Endothelial cell of umbilical vein (primary cell): ENCODE measurements at regions not wholly inside any gene's neighbourhood (a gene's known extent, or its start where the extent isn't known, plus 50 kb on each side); places are given as distances from the start of the nearest gene placed in this dataset.

ENCODE experiments used
- BruUV-seq: library from RNA; stranded (reverse); fragments of 400-500 nt; replicated peaks from 2 replicates; lab custom pipeline; 2021; lab: Mats Ljungman, UMichigan
- CTCF ChIA-PET: fragments of 300-600, 350-600 bp; sonication (Branson Sonifier 250); formaldehyde crosslinking; loops from one replicate; lab custom pipeline; 2021; ENCODE audit warnings: antibody characterized with exemption, inconsistent platforms; lab: Charles Lee
- POLR2A ChIA-PET: fragments of 300-600, 350-600 bp; sonication (Branson Sonifier 250); formaldehyde crosslinking; loops from one replicate; lab custom pipeline; 2021; ENCODE audit warnings: antibody characterized with exemption, inconsistent platforms; lab: Charles Lee
- DNase-seq: peaks from one replicate; pipeline ENCODE4 v3.0.0-alpha.2; 2011; ENCODE audit warnings: low read depth, low spot score
- FAIRE-seq: peaks from 2 replicates; lab custom pipeline; 2011; peaks lifted over from hg19 to GRCh38; lab: Jason Lieb, UNC
- H2AFZ ChIP-seq: 2 replicates; pipeline ENCODE4 v1.6.0; 2012; ENCODE audit warnings: low read depth, low read length, control low read depth, inconsistent platforms
- H3K27ac ChIP-seq: 2 replicates; pipeline ENCODE4 v1.5.1; 2011; ENCODE audit warnings: low read depth, mild to moderate bottlenecking, control low read depth, low read length, moderate library complexity; ENCODE audit not compliant: insufficient read depth
- H3K27me3 ChIP-seq, 2 experiments: 2 replicates each; pipeline versions ENCODE4 v1.6.0 to v1.6.1; 2011; ENCODE audit warnings: low read length in 2 of 2, mixed read lengths in 1 of 2; ENCODE audit not compliant: control insufficient read depth in 2 of 2, insufficient read depth in 2 of 2
- H3K36me3 ChIP-seq, 2 experiments: 2 replicates in 1 of 2; 3 replicates in 1 of 2; pipeline ENCODE4 v1.5.1; 2011; ENCODE audit warnings: low read length in 2 of 2, mild to moderate bottlenecking in 1 of 2, moderate library complexity in 1 of 2; ENCODE audit not compliant: control insufficient read depth in 2 of 2, insufficient read depth in 2 of 2; ENCODE audit errors: extremely low read depth in 1 of 2
- H3K4me1 ChIP-seq: 3 replicates; pipeline ENCODE4 v1.5.1; 2011; ENCODE audit warnings: mild to moderate bottlenecking, low read length; ENCODE audit not compliant: control insufficient read depth, insufficient read depth; ENCODE audit errors: extremely low read depth
- H3K4me2 ChIP-seq: 2 replicates; pipeline ENCODE4 v1.6.1; 2011; ENCODE audit warnings: low read length, control low read depth, mixed read lengths; ENCODE audit not compliant: insufficient read depth
- H3K4me3 ChIP-seq, 3 experiments: fragments of 200-600 bp in 1 of 3; sonication (generic), shearing (Covaris generic) in 1 of 3; replicated peaks in 1 of 3; 2 replicates each; pipeline ENCODE4 v1.5.1; 2011 to 2016; ENCODE audit warnings: control low read depth in 3 of 3, low read length in 3 of 3, mild to moderate bottlenecking in 2 of 3, inconsistent platforms in 1 of 3, low read depth in 1 of 3, moderate library complexity in 1 of 3; ENCODE audit not compliant: insufficient read depth in 1 of 3
- H3K79me2 ChIP-seq: 2 replicates; pipeline ENCODE4 v1.6.0; 2012; ENCODE audit warnings: low read length, inconsistent platforms; ENCODE audit not compliant: control insufficient read depth, insufficient read depth
- H3K9ac ChIP-seq: replicated peaks from 2 replicates; pipeline ENCODE3; 2011; ENCODE audit warnings: low read length, control low read depth; ENCODE audit not compliant: insufficient read depth; ENCODE audit errors: extremely low read depth
- H3K9me1 ChIP-seq: replicated peaks from 3 replicates; pipeline ENCODE4 v1.6.0; 2011; ENCODE audit warnings: mild to moderate bottlenecking, low read length; ENCODE audit not compliant: control insufficient read depth, insufficient read depth; ENCODE audit errors: extremely low read depth
- H3K9me3 ChIP-seq: replicated peaks from 2 replicates; pipeline ENCODE4 v1.5.1; 2012; ENCODE audit warnings: low read length, inconsistent platforms; ENCODE audit not compliant: control insufficient read depth, insufficient read depth
- H4K20me1 ChIP-seq: replicated peaks from 2 replicates; pipeline ENCODE3; 2011; ENCODE audit warnings: mild to moderate bottlenecking, low read length; ENCODE audit not compliant: control insufficient read depth, insufficient read depth; ENCODE audit errors: extremely low read depth
- EZH2 ChIP-seq: IDR thresholded peaks from 2 replicates; pipeline ENCODE4 v1.6.1; 2012; ENCODE audit warnings: borderline replicate concordance, low read depth, mild to moderate bottlenecking, moderate library complexity, low read length, inconsistent platforms; ENCODE audit not compliant: severe bottlenecking
- FOS ChIP-seq: IDR thresholded peaks from 2 replicates; pipeline ENCODE4 v1.6.1; 2011; ENCODE audit warnings: mild to moderate bottlenecking, low read length, moderate library complexity, borderline replicate concordance; ENCODE audit not compliant: insufficient read depth
- GATA2 ChIP-seq: IDR thresholded peaks from 2 replicates; pipeline ENCODE4 v1.7.0; 2011; ENCODE audit warnings: low read depth, mild to moderate bottlenecking, moderate library complexity, mixed read lengths, low read length; ENCODE audit not compliant: insufficient read length, insufficient read depth
- JUN ChIP-seq: IDR thresholded peaks from 2 replicates; pipeline ENCODE4 v1.6.1; 2011; ENCODE audit warnings: borderline replicate concordance, low read depth; ENCODE audit not compliant: insufficient read length, insufficient read depth
- MYC ChIP-seq: IDR thresholded peaks from one replicate; pipeline ENCODE4 v1.6.1; 2011; ENCODE audit warnings: mild to moderate bottlenecking, low read depth, low read length
- POLR2A ChIP-seq: IDR thresholded peaks from 2 replicates; pipeline ENCODE4 v1.6.1; 2012; ENCODE audit warnings: low read depth, mild to moderate bottlenecking, control low read depth, low read length
- POLR2AphosphoS5 ChIP-seq: IDR thresholded peaks from 2 replicates; pipeline ENCODE4 v1.6.1; 2012; ENCODE audit warnings: low read depth, mild to moderate bottlenecking, control low read depth, low read length, moderate library complexity; ENCODE audit not compliant: insufficient read depth
- dilution Hi-C: fragments of 300-500 bp; cut with MboI; formaldehyde crosslinking; loops from one replicate; pipeline ENCODE4 v1.15.0; 2019; ENCODE audit warnings: low sequenced_read_pairs; ENCODE audit not compliant: extremely low pct_ligation_motif_present
- intact Hi-C: fragments of 100-400 bp; cut with micrococcal nuclease; formaldehyde crosslinking; loops from one replicate; pipeline ENCODE4 v1.10.0; 2022
- TF ChIP-seq, protein P1 (sequence below): IDR thresholded peaks from 2 replicates; pipeline ENCODE4 v1.6.1; 2011; ENCODE audit not compliant: insufficient read depth, insufficient read length
- TF ChIP-seq, protein P2 (sequence below), 2 donors: IDR thresholded peaks; 1 replicate in 1 of 2; 2 replicates in 1 of 2; pipeline ENCODE4 v1.5.1; 2011; ENCODE audit warnings: low read length in 2 of 2, mild to moderate bottlenecking in 2 of 2, moderate library complexity in 2 of 2, control low read depth in 1 of 2, inconsistent platforms in 1 of 2, low read depth in 1 of 2; ENCODE audit not compliant: insufficient read depth in 1 of 2; ENCODE audit errors: extremely low read depth in 1 of 2

DNA sequence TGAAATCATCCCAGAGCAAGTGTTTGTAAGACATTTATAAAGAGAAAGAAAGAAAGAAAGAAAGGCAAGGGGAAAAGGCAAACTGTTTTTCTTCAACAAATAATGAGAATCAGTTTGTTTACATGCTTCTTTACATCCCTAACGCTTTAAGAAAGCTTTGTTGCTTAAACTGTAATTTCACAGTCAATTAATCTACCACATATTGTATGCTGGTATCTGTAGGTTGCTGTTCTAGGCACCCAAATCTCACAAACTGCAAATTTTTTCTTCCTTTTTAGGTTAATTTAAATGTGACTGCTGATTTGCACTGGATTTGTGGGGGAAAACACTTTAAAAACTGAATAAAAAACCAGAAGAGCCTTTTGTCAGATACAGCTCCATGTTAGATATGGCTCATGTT lies 384.2 kb downstream of the ATP23 start:
- Histone ChIP-seq H2AFZ (no peak overlapping the region), H3K4me1 (no peaks in the 10 kb centered on the region), H3K27ac (no peak overlapping the region), H3K36me3 (no peaks in the 10 kb centered on the region), H3K9me3 (no peaks in the 10 kb centered on the region), H3K4me2 (no peak overlapping the region), H3K4me3 (no peak overlapping the region), H3K27me3 (no peaks in the 10 kb centered on the region), H3K79me2 (no peaks in the 10 kb centered on the region), H4K20me1 (no peaks in the 10 kb centered on the region), H3K9ac (no peak overlapping the region), H3K9me1 (no peaks in the 10 kb centered on the region)
- BruUV-seq = no TSS peak
- FAIRE-seq (no peak), DNase-seq (no peak)
- CTCF ChIA-PET = interaction anchor here (1.1 to 2.1 kb wide), 3 partner anchors 12 to 118 kb away, joined by 3 to 9 read pairs (median 5); no protein-coding TSS in a partner anchor
- POLR2A ChIA-PET = no interaction called here
- TF ChIP-seq GATA2 (no peak), FOS (no peak), MYC (no peak), POLR2A (no peak), POLR2AphosphoS5 (no peak), JUN (no peak), EZH2 (no peak)
- TF ChIP-seq, protein P1, sequence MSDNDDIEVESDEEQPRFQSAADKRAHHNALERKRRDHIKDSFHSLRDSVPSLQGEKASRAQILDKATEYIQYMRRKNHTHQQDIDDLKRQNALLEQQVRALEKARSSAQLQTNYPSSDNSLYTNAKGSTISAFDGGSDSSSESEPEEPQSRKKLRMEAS = no peak
- TF ChIP-seq, protein P2, sequence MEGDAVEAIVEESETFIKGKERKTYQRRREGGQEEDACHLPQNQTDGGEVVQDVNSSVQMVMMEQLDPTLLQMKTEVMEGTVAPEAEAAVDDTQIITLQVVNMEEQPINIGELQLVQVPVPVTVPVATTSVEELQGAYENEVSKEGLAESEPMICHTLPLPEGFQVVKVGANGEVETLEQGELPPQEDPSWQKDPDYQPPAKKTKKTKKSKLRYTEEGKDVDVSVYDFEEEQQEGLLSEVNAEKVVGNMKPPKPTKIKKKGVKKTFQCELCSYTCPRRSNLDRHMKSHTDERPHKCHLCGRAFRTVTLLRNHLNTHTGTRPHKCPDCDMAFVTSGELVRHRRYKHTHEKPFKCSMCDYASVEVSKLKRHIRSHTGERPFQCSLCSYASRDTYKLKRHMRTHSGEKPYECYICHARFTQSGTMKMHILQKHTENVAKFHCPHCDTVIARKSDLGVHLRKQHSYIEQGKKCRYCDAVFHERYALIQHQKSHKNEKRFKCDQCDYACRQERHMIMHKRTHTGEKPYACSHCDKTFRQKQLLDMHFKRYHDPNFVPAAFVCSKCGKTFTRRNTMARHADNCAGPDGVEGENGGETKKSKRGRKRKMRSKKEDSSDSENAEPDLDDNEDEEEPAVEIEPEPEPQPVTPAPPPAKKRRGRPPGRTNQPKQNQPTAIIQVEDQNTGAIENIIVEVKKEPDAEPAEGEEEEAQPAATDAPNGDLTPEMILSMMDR (IDR thresholded peaks at IDR 0.05; ENCODE audit: extremely low read depth in 1 of 2, insufficient read depth in 1 of 2, low read depth in 1 of 2, low read length in 2 of 2) = no peak
- dilution Hi-C loops = no loop called here
- intact Hi-C loops = no loop called here
